GM23248 (cell line): ENCODE measurements at regions not wholly inside any gene's neighbourhood (a gene's known extent, or its start where the extent isn't known, plus 50 kb on each side); places are given as distances from the start of the nearest gene placed in this dataset.

Experiments used
- EZH2 ChIP-seq: fragments of 200-600 bp; sonication (generic); IDR thresholded peaks from 2 replicates; pipeline ENCODE4 v1.6.1; 2018; ENCODE audit warnings: antibody characterized with exemption, mild to moderate bottlenecking; ENCODE audit not compliant: insufficient read depth, poor library complexity, severe bottlenecking
- EZH2phosphoT487 ChIP-seq: fragments of 200-600 bp; sonication (generic); IDR thresholded peaks from 2 replicates; pipeline ENCODE4 v1.6.1; 2018; ENCODE audit warnings: antibody characterized with exemption, moderate library complexity, mild to moderate bottlenecking, low read depth; ENCODE audit not compliant: insufficient read depth

DNA sequence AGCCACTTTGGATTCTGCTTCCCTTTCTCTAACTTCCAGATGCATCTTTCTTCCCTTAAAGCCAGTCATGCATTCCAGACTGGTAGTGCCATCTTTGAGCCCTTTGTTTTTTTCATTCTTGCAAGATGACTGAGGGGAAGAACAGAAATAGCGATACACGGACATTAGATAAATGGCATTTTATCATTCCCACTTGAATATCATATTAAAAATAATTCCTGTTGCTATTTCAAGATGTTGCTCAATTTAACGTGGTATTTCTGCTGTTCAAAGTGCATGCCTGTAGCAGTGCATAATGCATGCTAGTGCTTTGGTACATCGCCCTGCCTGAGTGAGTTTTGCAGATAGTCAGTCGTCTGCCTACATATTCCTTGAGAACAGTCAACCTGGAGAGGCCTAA is 140.6 kb upstream of the FRY start:
- TF ChIP-seq EZH2 (no peak), EZH2phosphoT487 (no peak)
